ENCODE measurements at regions not wholly inside any gene's neighbourhood (a gene's known extent, or its start where the extent isn't known, plus 50 kb on each side); places are given as distances from the start of the nearest gene placed in this dataset.

GRCh38 chr1:22246755-22247480 is 104.0 kb upstream of the WNT4 start:
- DNase-seq: no peak

DNA sequence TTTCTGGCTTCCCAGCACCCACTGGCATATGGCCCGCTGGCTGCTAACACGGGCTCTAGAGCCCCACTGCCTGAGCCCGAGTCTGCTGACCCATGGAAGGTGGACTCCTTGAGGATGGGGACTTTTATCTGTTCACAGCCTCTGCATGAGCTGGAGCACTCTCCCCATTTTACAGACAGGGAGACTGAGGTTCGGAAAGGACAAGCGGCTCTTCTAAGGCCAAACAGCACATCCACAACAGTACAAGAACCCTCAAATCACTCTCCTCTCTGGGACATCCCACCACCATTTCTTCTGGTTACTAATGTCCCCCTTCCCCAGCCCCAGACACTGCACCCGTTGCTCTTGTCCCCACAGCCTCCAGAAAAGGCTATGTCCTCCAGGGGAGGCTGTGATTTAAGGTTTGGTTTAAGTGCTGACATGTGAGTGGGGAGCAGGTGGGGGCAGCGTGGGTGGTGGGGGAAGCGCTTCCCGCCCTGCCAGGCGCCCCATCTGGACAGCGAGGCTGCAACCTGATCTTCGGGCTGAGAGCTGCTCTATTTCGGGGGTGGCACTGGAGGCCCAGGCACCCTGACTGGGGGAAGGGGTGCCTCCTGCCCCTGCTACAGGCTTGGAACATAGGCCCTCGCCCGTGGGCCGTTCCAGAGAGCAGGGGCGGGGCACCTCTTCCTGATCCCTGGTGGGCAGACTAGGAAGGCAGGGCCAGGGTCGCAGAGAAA is 104.8 kb upstream of the WNT4 start:
- no peak for DNase-seq

GRCh38 chr1:22248746-22249145 is 105.8 kb upstream of the WNT4 start:
- DNase-seq: no peak

- no peak for DNase-seq
These were observed 107.2 kb upstream of the WNT4 start for GRCh38 chr1:22249928-22250680.

DNA sequence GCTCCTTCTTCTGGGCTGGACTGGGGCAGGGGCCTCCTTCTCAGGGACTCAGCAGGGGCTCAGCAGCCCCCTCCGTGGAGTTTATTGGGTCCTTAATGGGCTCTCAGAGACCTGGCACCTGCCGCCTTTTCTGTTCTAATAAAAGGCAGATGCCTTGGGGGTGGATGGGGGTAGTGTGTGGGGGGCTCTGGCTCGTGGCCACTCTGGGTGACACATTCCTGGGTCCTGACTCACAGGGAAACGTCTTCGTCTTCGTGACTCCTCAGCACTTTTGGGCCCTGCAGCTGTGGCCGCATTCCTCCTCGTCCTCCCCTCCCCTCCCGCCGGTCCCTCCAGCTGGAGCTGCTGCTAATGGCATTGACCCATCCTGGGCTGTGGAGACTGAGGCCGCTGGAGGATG is 107.8 kb upstream of the WNT4 start:
- no peak for DNase-seq

DNA sequence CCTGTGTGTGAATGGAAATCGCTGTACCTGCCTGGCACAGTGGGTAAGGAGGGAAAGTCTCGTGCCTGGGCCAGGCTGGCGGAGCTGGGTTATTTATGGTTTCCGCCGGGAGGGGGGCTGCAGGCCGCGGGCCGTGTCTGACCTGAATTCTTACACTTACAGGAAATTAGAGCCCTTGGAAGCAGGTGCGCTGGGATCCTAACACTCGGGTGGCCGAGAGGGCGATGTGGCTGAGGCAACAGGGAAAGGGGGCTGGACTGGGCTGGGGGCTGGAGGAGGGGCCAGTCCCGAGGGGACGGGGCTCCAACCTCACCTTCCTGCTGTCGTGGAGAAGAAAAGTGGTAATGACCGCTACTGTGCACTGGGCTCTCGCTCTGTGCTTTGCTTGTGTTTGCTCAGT is 109.4 kb upstream of the WNT4 start:
- DNase-seq: no peak

GRCh38 chr1:22253012-22253790 is 110.3 kb upstream of the WNT4 start:
- no peak for DNase-seq

DNA sequence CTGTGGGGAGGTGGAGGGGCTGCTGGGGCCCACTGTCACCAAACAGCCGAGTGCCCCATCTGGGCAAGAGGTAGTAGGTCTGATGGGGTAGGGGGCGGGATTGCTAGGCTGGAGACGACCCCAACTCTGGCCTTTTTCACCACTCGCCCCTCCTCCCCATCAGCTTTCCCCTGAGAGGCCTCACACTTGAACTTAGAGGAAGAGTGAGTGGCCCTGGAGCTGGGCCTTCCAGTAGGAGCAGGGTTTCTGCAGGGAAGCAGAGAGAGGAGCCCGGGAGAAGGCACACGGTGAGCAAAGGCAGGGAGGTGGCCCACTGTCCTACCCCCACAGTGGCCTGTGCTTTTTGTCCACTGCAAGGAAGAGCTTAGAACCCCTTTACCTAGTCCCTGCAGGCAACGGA is 111.9 kb upstream of the WNT4 start:
- no peak for DNase-seq

GRCh38 chr1:22255341-22256212 is 112.7 kb upstream of the WNT4 start:
- no peak for DNase-seq

DNA sequence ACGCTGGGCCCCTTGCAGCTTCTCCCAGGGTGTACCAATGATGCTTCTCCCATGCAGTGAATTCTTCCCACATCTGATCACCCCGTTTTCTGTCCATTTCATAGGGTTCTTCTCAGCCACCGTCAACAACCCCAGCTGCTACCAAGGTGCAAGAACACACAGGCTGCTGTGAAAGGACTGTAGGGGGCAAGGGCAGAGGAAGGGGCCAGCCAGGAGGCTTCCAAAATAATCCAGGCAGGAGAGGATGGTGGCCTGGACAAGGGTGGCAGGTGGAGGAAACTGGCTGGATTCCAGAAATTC is 113.3 kb upstream of the WNT4 start:
- no peak for DNase-seq

GRCh38 chr1:22257290-22258275 is 114.7 kb upstream of the WNT4 start:
- DNase-seq: no peak

DNA sequence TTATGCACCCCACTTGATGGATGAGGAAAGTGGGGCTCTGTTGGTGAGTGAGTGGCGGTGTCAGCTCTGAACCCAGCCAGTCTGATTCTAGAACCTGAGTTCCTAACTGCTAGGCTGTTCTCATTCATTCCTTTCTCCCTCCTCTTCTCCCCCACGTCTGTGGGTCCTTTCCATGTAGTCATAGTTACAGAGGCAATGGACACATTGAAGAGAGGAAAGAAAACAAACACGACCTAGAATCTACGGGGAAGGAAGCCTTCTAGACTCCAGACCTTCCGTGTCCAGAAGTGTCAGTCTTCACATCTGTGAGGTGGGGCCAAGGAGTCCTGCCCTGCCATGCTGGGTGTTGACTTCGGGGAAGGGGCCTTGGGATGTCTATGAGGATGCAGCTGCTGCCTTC is 115.8 kb upstream of the WNT4 start:
- no peak for DNase-seq

- no peak for DNase-seq
These were observed 116.8 kb upstream of the WNT4 start for GRCh38 chr1:22259551-22260282.

- no peak for DNase-seq
These were observed 118.0 kb upstream of the WNT4 start for GRCh38 chr1:22260860-22261432.

DNA sequence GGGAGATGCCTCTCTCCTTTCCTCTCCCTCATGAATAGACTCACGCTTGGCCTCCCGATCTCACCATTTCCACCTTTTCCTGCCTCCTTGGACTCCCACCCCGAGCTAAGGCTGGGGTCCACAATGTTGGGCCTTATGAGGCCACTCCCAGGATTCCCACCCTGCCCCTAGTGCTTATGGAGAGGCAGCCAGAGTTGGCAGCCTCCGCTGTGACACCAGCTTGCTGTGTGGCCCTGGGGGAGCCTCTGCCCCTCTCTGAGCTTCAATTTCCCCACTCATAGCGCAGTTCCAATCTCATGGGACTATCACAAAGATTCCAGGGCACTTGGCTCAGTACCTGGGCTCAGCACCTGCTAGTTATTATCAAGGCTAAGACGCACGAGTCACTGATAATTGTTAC is 118.7 kb upstream of the WNT4 start:
- no peak for DNase-seq

- DNase-seq: no peak
These were observed 119.7 kb upstream of the WNT4 start for GRCh38 chr1:22262583-22262982.

GRCh38 chr1:22263359-22263758 is 120.5 kb upstream of the WNT4 start:
- DNase-seq: no peak

- no peak for DNase-seq
These were observed 121.8 kb upstream of the WNT4 start for GRCh38 chr1:22264464-22265341.

- DNase-seq: no peak
These were observed 123.2 kb upstream of the WNT4 start for GRCh38 chr1:22266141-22266540.

Data from activated CD8-positive, alpha-beta memory T cell treated with anti-CD3 and anti-CD28 coated beads for 24 hours (primary cell).